H1 (cell line): ENCODE measurements at regions not wholly inside any gene's neighbourhood (a gene's known extent, or its start where the extent isn't known, plus 50 kb on each side); places are given as distances from the start of the nearest gene placed in this dataset.

Experiments used
- ASH2L ChIP-seq: fragments of 200-600, 300-600 bp; sonication (generic); IDR thresholded peaks from one replicate; pipeline ENCODE4 v1.7.1; 2017; ENCODE audit warnings: low read length
- EP300 ChIP-seq, 2 experiments: IDR thresholded peaks; 1 replicate in 1 of 2; 2 replicates in 1 of 2; pipeline ENCODE4 v1.6.1; 2011 to 2012; ENCODE audit warnings: low read depth in 2 of 2, low read length in 2 of 2, mild to moderate bottlenecking in 2 of 2, borderline replicate concordance in 1 of 2, inconsistent platforms in 1 of 2, moderate library complexity in 1 of 2
- EZH2 ChIP-seq: fragments of 200-600 bp; sonication (generic); IDR thresholded peaks from 2 replicates; pipeline ENCODE4 v1.7.1; 2012; ENCODE audit warnings: low read depth, mild to moderate bottlenecking, moderate library complexity, low read length, inconsistent platforms; ENCODE audit not compliant: severe bottlenecking
- HDAC2 ChIP-seq, 2 experiments: fragments of 300-600 bp in 1 of 2; sonication (generic) in 1 of 2; IDR thresholded peaks; 2 replicates each; pipeline ENCODE4 v1.6.1; 2011 to 2012; ENCODE audit warnings: low read depth in 2 of 2, low read length in 2 of 2, mild to moderate bottlenecking in 2 of 2, moderate library complexity in 2 of 2, borderline replicate concordance in 1 of 2, inconsistent platforms in 1 of 2
- JUN ChIP-seq: IDR thresholded peaks from 2 replicates; pipeline ENCODE4 v1.6.1; 2011; ENCODE audit warnings: low read depth, mild to moderate bottlenecking, improper control_type of control experiment, low read length
- SIRT6 ChIP-seq: IDR thresholded peaks from one replicate; pipeline ENCODE4 v1.7.1; 2012; ENCODE audit warnings: low read length, inconsistent platforms
- SP2 ChIP-seq: IDR thresholded peaks from 2 replicates; pipeline ENCODE4 v1.6.1; 2012; ENCODE audit warnings: mild to moderate bottlenecking, low read length, inconsistent platforms
- TF ChIP-seq, protein P1 (sequence below): IDR thresholded peaks from 2 replicates; pipeline ENCODE4 v1.6.1; 2012; ENCODE audit warnings: inconsistent platforms
- TF ChIP-seq, protein P2 (sequence below): IDR thresholded peaks from 2 replicates; pipeline ENCODE4 v1.6.1; 2012; ENCODE audit warnings: low read length, inconsistent platforms
- TF ChIP-seq, protein P3 (sequence below): IDR thresholded peaks from 2 replicates; pipeline ENCODE4 v1.6.1; 2012; ENCODE audit warnings: inconsistent platforms

DNA sequence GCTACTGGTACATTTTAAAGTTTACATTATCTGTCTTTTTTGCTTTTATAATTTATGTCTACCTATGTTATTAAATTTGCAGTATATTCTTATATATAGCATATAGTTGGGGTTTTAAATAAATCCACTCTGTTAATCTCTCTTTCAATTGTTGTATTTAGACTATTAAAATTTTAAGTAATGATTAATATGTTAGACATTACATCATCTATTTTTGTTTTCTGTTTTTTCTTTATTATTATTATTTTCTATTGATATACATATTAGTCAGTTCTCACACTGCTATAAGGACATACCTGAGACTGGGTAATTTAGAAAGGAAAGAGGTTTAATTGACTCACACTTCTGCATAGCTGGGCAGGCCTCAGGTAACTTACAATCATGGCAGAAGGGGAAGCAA, 1338.2 kb upstream of the GJE1 start (continued):
- TF ChIP-seq, protein P1, sequence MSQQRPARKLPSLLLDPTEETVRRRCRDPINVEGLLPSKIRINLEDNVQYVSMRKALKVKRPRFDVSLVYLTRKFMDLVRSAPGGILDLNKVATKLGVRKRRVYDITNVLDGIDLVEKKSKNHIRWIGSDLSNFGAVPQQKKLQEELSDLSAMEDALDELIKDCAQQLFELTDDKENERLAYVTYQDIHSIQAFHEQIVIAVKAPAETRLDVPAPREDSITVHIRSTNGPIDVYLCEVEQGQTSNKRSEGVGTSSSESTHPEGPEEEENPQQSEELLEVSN: no peak
- TF ChIP-seq SP2 (no peak), ASH2L (no peak), EZH2 (no peak), EP300 (IDR thresholded peaks at IDR 0.05; ENCODE audit: borderline replicate concordance in 1 of 2, low read depth in 2 of 2, low read length in 2 of 2) (no peak), JUN (no peak), SIRT6 (no peak), HDAC2 (IDR thresholded peaks at IDR 0.05; ENCODE audit: borderline replicate concordance in 1 of 2, low read depth in 2 of 2, low read length in 2 of 2) (no peak)
- TF ChIP-seq, protein P2, sequence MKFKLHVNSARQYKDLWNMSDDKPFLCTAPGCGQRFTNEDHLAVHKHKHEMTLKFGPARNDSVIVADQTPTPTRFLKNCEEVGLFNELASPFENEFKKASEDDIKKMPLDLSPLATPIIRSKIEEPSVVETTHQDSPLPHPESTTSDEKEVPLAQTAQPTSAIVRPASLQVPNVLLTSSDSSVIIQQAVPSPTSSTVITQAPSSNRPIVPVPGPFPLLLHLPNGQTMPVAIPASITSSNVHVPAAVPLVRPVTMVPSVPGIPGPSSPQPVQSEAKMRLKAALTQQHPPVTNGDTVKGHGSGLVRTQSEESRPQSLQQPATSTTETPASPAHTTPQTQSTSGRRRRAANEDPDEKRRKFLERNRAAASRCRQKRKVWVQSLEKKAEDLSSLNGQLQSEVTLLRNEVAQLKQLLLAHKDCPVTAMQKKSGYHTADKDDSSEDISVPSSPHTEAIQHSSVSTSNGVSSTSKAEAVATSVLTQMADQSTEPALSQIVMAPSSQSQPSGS: no peak
- TF ChIP-seq, protein P3, sequence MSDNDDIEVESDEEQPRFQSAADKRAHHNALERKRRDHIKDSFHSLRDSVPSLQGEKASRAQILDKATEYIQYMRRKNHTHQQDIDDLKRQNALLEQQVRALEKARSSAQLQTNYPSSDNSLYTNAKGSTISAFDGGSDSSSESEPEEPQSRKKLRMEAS: no peak
